Neural progenitor cell (in vitro differentiated cells): ENCODE measurements at regions not wholly inside any gene's neighbourhood (a gene's known extent, or its start where the extent isn't known, plus 50 kb on each side); places are given as distances from the start of the nearest gene placed in this dataset.

Source experiments
- DNase-seq: peaks from one replicate; pipeline ENCODE4 v3.0.0-alpha.2; 2016; ENCODE audit warnings: low spot score
- H2AFZ ChIP-seq: fragments of 200-600 bp; sonication (generic); replicated peaks from 2 replicates; pipeline ENCODE4 v1.6.1; 2016; ENCODE audit warnings: antibody characterized with exemption
- H3F3A ChIP-seq: fragments of 200-600 bp; sonication (generic); 2 replicates; pipeline ENCODE4 v1.6.1; 2016; ENCODE audit warnings: antibody characterized with exemption, low read depth
- H3K27ac ChIP-seq: fragments of 200-600 bp; sonication (generic); 2 replicates; pipeline ENCODE4 v1.5.1; 2016; ENCODE audit warnings: mild to moderate bottlenecking
- H3K27me3 ChIP-seq: fragments of 200-600 bp; sonication (generic); 2 replicates; pipeline ENCODE4 v1.6.1; 2016; ENCODE audit warnings: mild to moderate bottlenecking, moderate library complexity
- H3K36me3 ChIP-seq: fragments of 200-600 bp; sonication (generic); 2 replicates; pipeline ENCODE4 v1.5.1; 2016
- H3K4me1 ChIP-seq: fragments of 200-600 bp; sonication (generic); 2 replicates; pipeline ENCODE4 v1.6.1; 2016; ENCODE audit warnings: mixed run types
- H3K4me2 ChIP-seq: fragments of 200-600 bp; sonication (generic); 2 replicates; pipeline ENCODE4 v1.6.1; 2016
- H3K4me3 ChIP-seq: fragments of 200-600 bp; sonication (generic); 2 replicates; pipeline ENCODE4 v1.5.1; 2016
- H3K79me2 ChIP-seq: fragments of 200-600 bp; sonication (generic); 2 replicates; pipeline ENCODE4 v1.6.1; 2016; ENCODE audit warnings: low read depth
- H3K9ac ChIP-seq: fragments of 200-600 bp; sonication (generic); 2 replicates; pipeline ENCODE4 v1.6.1; 2016
- H3K9me3 ChIP-seq: fragments of 200-600 bp; sonication (generic); 2 replicates; pipeline ENCODE4 v1.5.1; 2016; ENCODE audit warnings: low read depth
- H4K20me1 ChIP-seq: fragments of 200-600 bp; sonication (generic); 2 replicates; pipeline ENCODE4 v1.6.1; 2016; ENCODE audit warnings: low read depth
- H3K27ac Mint-ChIP-seq: 3 replicates; pipeline ENCODE4 v1.8.0; 2021; ENCODE audit warnings: mixed read lengths
- H3K27me3 Mint-ChIP-seq: 2 replicates; pipeline ENCODE4 v1.8.0; 2022; ENCODE audit warnings: low read depth, mild to moderate bottlenecking, inconsistent platforms, moderate library complexity, mixed read lengths; ENCODE audit not compliant: insufficient read depth
- H3K36me3 Mint-ChIP-seq: 3 replicates; pipeline ENCODE4 v1.8.0; 2021; ENCODE audit warnings: mixed read lengths
- H3K4me1 Mint-ChIP-seq: 3 replicates; pipeline ENCODE4 v1.8.0; 2021; ENCODE audit warnings: mixed read lengths
- H3K4me3 Mint-ChIP-seq: 3 replicates; pipeline ENCODE4 v1.8.0; 2021; ENCODE audit warnings: mild to moderate bottlenecking, moderate library complexity, mixed read lengths
- H3K9me3 Mint-ChIP-seq: 3 replicates; pipeline ENCODE4 v1.8.0; 2020; ENCODE audit warnings: mixed read lengths
- EZH2 ChIP-seq: fragments of 200-600 bp; sonication (generic); IDR thresholded peaks from 2 replicates; pipeline ENCODE4 v1.6.1; 2017; ENCODE audit warnings: antibody characterized with exemption, mild to moderate bottlenecking, moderate library complexity
- EZH2phosphoT487 ChIP-seq: fragments of 200-600 bp; sonication (generic); IDR thresholded peaks from 2 replicates; pipeline ENCODE4 v1.6.1; 2017; ENCODE audit warnings: antibody characterized with exemption
- TF ChIP-seq, protein P1 (sequence below): fragments of 200-600 bp; sonication (generic); IDR thresholded peaks from 2 replicates; pipeline ENCODE4 v1.5.1; 2017; ENCODE audit warnings: antibody characterized with exemption, mild to moderate bottlenecking

GRCh38 chr2:136389809-136390208, 271.9 kb upstream of the CXCR4 start:
- no peak overlapping the region for H2AFZ ChIP-seq
- no peaks in the 10 kb centered on the region for H3K36me3 ChIP-seq
- no peak overlapping the region for H3K4me3 ChIP-seq
- no peaks in the 10 kb centered on the region for H3F3A ChIP-seq
- Mint-ChIP-seq H3K4me1 (no peaks in the 10 kb centered on the region), H3K27ac (no peak overlapping the region), H3K36me3 (no peaks in the 10 kb centered on the region), H3K9me3 (no peaks in the 10 kb centered on the region), H3K4me3 (no peak overlapping the region), H3K27me3 (peaks cover 3% of the 10 kb centered on the region)
- DNase-seq: no peak
- H3K27me3 ChIP-seq: no peaks in the 10 kb centered on the region
- no peak overlapping the region for H3K27ac ChIP-seq
- H3K9me3 ChIP-seq: no peaks in the 10 kb centered on the region
- no peaks in the 10 kb centered on the region for H4K20me1 ChIP-seq
- no peak overlapping the region for H3K4me2 ChIP-seq
- TF ChIP-seq EZH2 (no peak), EZH2phosphoT487 (no peak)
- TF ChIP-seq, protein P1, sequence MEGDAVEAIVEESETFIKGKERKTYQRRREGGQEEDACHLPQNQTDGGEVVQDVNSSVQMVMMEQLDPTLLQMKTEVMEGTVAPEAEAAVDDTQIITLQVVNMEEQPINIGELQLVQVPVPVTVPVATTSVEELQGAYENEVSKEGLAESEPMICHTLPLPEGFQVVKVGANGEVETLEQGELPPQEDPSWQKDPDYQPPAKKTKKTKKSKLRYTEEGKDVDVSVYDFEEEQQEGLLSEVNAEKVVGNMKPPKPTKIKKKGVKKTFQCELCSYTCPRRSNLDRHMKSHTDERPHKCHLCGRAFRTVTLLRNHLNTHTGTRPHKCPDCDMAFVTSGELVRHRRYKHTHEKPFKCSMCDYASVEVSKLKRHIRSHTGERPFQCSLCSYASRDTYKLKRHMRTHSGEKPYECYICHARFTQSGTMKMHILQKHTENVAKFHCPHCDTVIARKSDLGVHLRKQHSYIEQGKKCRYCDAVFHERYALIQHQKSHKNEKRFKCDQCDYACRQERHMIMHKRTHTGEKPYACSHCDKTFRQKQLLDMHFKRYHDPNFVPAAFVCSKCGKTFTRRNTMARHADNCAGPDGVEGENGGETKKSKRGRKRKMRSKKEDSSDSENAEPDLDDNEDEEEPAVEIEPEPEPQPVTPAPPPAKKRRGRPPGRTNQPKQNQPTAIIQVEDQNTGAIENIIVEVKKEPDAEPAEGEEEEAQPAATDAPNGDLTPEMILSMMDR: no peak
- no peak overlapping the region for H3K9ac ChIP-seq
- H3K4me1 ChIP-seq: no peaks in the 10 kb centered on the region
- no peaks in the 10 kb centered on the region for H3K79me2 ChIP-seq

DNA sequence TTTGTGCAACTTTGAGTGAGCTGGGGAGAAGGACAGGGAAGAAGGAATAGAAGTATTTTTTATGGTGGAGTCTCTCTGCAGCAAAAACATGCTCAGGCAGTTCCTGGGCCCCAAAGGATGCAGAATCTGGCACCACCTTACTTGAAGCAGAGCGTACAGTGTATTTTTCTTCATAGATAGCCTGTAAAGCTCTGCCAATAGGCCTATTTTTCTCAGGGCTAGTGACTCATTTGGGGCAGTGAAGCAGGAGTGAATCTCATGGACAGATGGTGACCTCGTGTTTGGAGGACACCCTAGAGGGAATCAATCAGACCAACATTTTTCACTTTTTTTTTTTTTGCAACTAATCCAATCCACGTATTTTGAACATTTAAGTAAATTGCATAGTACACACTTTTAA, 268.1 kb upstream of the CXCR4 start:
- Histone ChIP-seq H3K9ac (no peak overlapping the region), H3K4me2 (no peak overlapping the region), H3F3A (no peaks in the 10 kb centered on the region), H3K9me3 (no peaks in the 10 kb centered on the region), H3K4me3 (no peak overlapping the region), H3K27ac (no peak overlapping the region), H2AFZ (no peak overlapping the region), H3K79me2 (no peaks in the 10 kb centered on the region), H3K4me1 (no peaks in the 10 kb centered on the region), H4K20me1 (no peaks in the 10 kb centered on the region), H3K27me3 (no peaks in the 10 kb centered on the region), H3K36me3 (no peaks in the 10 kb centered on the region)
- no peak for DNase-seq
- TF ChIP-seq, protein P1: no peak
- TF ChIP-seq EZH2phosphoT487 (no peak), EZH2 (no peak)
- Mint-ChIP-seq H3K9me3 (no peaks in the 10 kb centered on the region), H3K27me3 (no peaks in the 10 kb centered on the region), H3K36me3 (no peaks in the 10 kb centered on the region), H3K27ac (no peak overlapping the region), H3K4me1 (peaks cover 7% of the 10 kb centered on the region), H3K4me3 (no peak overlapping the region)

GRCh38 chr2:136384531-136385303, 266.8 kb upstream of the CXCR4 start:
- no peak for TF ChIP-seq EZH2phosphoT487
- TF ChIP-seq, protein P1: peak; percentile 81
- no peaks in the 10 kb centered on the region for H3K4me1 ChIP-seq
- peaks cover 2% of the 10 kb centered on the region for H3K27me3 Mint-ChIP-seq
- H3K27me3 ChIP-seq: no peaks in the 10 kb centered on the region
- no peaks in the 10 kb centered on the region for H3K9me3 ChIP-seq
- H3K36me3 ChIP-seq: no peaks in the 10 kb centered on the region
- H3K27ac Mint-ChIP-seq: no peak overlapping the region
- no peak overlapping the region for H3K4me3 Mint-ChIP-seq
- H3K36me3 Mint-ChIP-seq: no peaks in the 10 kb centered on the region
- no peaks in the 10 kb centered on the region for H3K79me2 ChIP-seq
- DNase-seq: peak; percentile 71
- H2AFZ ChIP-seq: no peak overlapping the region
- H3K4me2 ChIP-seq: no peak overlapping the region
- H3K4me3 ChIP-seq: no peak overlapping the region
- no peaks in the 10 kb centered on the region for H4K20me1 ChIP-seq
- no peak overlapping the region for H3K27ac ChIP-seq
- H3K4me1 Mint-ChIP-seq: peaks cover 11% of the 10 kb centered on the region
- no peaks in the 10 kb centered on the region for H3K9me3 Mint-ChIP-seq
- no peak overlapping the region for H3K9ac ChIP-seq
- H3F3A ChIP-seq: no peaks in the 10 kb centered on the region
